Hematopoietic multipotent progenitor cell treated with erythropoietin and hydrocortisone succinate and interleukin-3 and kit ligand, for 4 days (in vitro differentiated cells): ENCODE measurements at regions not wholly inside any gene's neighbourhood (a gene's known extent, or its start where the extent isn't known, plus 50 kb on each side); places are given as distances from the start of the nearest gene placed in this dataset.

Source experiments
- DNase-seq: peaks from one replicate; pipeline ENCODE4 v3.0.0-alpha.2; 2015

- no peak for DNase-seq
Measured at GRCh38 chr5:163623524-163623923, 118.1 kb downstream of the MAT2B start.

DNA sequence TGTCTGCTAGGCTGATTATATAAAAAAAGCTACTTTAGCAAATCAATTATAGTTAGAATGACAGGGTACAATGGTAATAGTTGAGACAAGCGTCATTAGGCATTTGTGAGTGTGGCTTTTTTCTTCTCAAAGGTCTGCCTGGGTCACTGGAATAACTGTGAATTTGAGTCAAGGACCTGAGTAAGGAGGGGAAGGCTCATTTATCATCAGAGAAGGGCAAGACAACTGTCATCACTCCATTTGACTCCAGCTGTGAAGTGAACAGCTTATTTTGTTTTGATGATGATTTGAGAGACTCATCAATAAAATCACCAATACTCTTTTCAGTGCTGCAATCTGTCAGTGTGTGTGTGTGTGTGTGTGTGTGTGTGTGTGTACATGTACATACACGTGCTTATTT lies 118.6 kb downstream of the MAT2B start:
- no peak for DNase-seq

GRCh38 chr5:163624431-163624830 lies 119.0 kb downstream of the MAT2B start:
- no peak for DNase-seq

DNA sequence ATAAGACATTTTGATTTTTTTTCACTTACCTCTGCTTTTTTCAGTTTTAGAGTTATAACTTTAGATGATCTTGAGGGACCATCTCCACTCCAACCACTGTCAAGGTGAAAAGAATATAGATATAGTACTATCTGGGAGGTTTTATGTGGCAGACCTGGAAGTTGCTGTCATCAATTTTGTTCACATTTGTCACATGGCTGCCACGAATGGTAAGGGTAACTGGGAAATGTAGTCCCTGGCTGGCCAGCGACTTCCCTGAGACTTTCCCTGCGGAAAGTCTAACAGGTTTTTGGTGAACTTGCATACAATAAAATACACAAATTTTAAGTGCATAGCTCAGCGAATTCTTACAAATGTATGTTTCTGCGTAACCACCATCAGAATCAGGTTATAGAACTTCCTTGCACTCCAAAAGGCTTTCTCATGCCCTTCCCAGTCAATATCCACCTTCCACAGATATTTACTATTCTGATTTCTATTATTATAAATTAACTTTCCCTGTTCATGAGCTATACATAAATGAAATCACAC lies 121.5 kb downstream of the MAT2B start:
- no peak for DNase-seq

- no peak for DNase-seq
Measured at GRCh38 chr5:163631856-163632255, 126.4 kb downstream of the MAT2B start.

DNA sequence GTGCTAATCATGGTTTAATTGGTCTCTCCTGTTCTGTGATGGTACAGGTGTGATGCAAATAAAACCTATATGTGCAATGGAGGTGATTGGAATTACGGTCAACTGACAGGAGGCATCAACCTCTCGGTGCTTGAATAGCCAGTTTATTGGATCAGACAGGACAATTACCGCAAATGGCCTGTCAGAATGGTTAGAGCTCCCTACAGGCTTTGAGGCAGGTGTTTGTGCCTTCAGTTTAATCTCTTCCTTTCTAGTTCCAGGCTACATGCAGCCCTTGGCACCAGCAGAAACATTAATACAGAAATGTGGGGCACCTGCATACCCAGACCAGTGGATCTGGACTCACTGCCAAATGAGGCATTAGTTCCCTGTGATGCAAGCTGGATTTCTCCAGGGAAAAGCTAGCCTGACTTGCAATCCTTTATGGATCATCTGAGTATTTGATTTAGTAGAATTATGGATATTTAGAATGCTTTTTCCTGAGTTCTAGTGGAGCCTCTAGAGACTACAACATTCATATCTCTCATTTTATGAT lies 128.6 kb downstream of the MAT2B start:
- no peak for DNase-seq

GRCh38 chr5:163635631-163636030 lies 130.2 kb downstream of the MAT2B start:
- DNase-seq, result no peak

- DNase-seq, result no peak
Measured at GRCh38 chr5:163642904-163643303, 137.5 kb downstream of the MAT2B start.

DNA sequence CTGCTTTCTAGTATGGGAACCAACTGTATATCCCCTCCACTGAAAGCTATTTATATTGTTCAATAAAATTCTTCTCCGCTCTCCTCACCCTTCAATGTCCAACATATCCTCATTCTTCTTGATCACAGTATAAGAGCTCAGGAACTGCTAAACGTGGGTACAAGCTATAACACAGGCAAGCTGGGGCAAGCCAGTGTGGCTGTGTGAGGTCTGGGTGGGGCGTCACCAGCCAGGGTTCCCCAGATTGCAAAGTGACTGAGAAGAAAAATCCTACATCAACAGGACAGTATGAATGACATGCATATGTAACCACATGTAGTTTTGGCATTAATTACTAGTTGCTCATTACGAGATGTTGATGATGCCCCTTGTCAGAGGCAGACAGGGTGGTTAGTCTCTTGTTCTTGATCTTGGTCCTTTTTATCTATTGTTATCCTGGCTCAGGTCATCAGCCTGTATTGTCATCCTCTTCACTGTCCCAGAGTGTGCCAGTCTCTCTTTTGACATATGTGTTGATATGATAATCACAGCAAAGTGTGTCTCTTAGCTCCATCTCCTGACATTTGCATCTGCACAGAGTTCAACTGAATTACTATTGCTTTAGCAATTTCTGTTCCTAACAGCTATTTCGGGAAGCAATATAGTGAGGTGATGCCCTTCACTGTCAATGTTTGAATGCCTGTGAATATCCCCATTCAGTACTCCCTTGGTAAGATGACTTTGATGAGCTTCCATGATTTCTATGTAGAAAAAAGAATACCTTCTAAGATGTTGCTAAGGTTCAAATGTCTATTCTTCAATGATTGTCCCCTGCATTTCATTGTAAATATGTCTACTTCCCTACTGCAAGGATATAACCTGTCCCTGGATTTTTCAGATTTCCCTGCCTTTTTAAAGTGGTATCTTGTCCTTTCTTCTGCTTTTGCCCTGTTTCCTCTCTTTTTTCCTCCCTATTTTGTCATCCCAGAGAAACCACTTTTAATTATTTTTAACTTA lies 140.3 kb downstream of the MAT2B start:
- DNase-seq, result no peak

- no peak for DNase-seq
Measured at GRCh38 chr5:163649514-163649913, 144.1 kb downstream of the MAT2B start.

DNA sequence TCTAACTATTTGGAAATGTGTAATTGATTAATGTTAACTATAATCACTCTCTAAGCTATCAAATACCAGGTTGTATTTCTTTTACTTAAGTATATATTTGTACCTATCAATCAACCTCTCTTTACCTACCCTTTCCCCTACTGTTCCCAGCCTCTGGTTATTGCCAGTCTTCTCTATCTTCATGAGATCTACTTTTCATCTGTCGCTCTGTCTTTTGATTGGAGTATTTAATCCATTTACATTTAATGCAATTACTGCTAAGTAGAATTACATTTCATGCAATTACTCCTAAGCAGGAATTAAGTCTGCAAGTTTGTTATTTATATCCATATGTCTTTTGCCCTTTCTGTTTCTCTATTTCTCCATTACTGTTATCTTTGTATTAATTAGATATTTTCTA lies 148.1 kb downstream of the MAT2B start:
- no peak for DNase-seq

DNA sequence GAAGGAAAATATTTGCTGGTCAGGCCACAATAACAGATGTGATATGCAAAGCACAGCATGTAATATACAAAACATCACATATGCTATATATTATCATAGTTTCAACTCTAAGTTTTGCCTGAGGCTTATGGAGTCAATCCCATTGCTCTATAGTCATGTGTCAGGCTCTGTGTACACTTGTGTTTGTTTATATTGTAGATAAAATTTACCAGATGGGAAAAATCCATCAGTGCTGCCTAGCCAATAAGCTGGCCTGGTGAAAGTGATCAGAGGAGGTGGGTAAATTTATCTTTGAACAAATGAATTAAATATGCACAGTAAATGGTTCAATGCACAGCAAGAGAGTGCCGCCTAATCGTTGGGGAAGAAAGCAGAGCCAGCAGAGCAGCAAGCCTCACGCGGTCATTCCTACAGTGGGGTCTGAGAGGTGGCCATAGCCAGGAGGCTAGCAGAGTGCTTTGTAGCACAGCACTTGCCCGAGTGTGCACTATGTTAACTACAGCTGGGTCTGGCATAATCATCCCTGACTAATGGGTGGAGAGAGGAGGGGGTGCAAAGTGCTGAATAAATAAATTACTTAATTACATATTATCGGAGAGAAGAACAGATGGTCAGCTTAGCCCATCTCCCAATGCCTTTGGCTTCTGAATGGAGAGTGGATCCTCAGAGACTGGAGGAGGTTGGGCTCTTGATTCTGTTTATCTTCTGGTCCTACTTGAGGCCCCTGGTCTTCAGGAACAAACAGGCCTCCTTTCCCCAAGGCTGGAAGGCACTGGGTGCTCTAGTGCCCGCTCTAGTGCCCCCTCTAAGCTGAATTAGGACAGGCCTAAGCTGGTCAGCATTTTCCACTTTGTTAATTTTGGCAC lies 153.5 kb downstream of the MAT2B start:
- no peak for DNase-seq

- no peak for DNase-seq
Measured at GRCh38 chr5:163659568-163659902, 154.1 kb downstream of the MAT2B start.

- no peak for DNase-seq
Measured at GRCh38 chr5:163660486-163660885, 155.1 kb downstream of the MAT2B start.

GRCh38 chr5:163661360-163661759 lies 155.9 kb downstream of the MAT2B start:
- no peak for DNase-seq

DNA sequence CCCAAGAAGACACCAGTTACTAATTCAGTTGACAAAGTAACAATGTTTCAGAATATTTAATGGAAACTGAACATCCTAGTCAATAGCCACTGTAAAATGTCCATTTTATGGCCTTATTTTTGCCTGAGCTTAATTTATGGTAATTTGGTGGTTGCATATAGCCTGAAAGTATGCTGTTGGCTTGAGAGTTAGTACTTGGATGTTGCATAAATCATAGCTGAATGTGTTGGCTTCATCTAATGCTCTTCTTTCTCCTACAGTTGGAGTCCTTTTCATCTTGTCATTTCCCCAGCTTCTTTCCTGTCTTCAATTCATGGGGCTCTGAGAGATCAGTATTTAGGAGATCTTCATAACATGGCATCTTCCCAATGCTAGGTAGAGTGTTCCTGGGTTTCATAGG lies 164.6 kb downstream of the MAT2B start:
- DNase-seq, result no peak

- no peak for DNase-seq
Measured at GRCh38 chr5:163677092-163677491, 171.7 kb downstream of the MAT2B start.

DNA sequence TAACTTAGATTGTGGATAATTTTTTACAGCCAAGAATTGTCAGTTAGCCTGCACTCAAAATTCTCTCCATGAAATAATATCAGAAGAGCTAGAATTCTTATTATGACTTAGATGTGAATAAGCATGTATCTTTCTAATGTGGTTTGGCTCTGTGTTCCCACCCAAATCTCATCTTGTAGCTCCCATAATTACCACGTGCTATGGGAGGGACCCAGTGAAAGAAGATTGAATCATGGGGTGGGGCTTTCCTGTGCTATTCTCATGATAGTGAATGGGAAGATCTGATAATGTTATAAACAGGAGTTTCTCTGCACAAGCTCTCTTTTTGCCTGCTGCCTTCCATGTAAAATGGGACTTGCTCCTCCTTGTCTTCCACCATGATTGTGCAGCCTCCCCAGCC lies 176.8 kb downstream of the MAT2B start:
- no peak for DNase-seq

DNA sequence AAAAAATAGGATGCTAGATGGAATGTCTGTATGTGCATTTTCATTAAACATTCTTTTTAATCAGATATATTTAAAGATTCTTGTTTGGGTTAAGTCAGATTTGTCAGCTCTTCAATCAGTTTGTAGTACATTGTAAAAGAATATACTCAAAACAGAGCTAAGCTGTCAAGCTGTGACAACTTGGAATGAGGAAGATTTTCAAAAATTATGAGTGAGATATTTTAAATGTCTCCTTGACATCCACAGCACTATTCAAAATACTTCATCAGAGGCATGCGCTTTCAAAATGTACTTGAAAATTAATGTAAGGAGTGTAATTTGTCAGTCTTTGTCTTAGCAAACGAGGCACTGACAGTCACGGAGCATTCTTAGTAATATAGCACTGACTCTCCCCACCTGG lies 182.0 kb downstream of the MAT2B start:
- no peak for DNase-seq

DNA sequence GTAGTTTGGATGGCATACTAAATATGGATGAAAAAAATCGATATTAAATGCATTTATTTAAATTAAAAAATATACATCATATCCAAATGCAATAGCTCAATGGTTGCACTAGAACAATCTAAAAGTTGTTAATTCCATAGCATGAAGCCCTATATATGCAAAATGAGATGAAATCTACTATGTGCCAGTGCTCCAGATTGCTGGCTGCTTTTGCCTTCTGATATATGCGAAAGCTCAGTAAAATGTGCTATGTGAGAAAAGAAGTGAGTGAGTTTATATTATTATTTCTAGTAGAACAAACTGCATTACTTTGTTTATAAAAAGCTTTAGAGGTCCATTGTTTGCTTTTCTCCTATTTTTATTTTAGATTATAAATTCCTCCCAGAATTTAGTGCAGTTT lies 186.7 kb downstream of the MAT2B start:
- DNase-seq, result no peak

- peak; percentile 78 for DNase-seq
Measured at GRCh38 chr5:163695830-163696578, 190.6 kb downstream of the MAT2B start.

- no peak for DNase-seq
Measured at GRCh38 chr5:163696579-163696887, 191.1 kb downstream of the MAT2B start.
